ENCODE measurements at regions not wholly inside any gene's neighbourhood (a gene's known extent, or its start where the extent isn't known, plus 50 kb on each side); places are given as distances from the start of the nearest gene placed in this dataset.

DNA sequence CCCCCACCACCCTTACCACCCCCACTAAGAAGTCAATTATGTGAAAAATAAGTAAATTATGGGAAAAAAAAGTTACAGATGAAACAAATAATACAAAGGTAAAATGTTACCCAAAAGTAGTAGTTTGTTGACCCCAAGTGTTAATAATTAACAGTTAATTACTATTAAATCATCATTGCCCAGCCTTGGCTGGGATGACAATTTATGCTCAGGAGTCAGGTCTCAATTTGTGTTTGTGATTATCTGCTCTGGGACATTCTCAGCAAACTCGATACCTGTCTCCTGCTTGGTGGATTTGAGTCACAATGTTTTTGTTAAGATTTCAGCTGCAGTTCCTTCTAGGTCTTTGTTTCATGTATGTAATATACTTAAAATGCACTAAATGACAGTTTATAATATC lies 172.3 kb upstream of the IRX3 start:
- no peak for ATAC-seq
- Mint-ChIP-seq H3K9me3 (peaks cover 6% of the 10 kb centered on the region), H3K4me1 (ENCODE audit: low read depth in 2 of 2) (peaks cover 0 to 3% of the 10 kb centered on the region in 2 donors)

GRCh38 chr16:54456291-54456690 lies 169.7 kb upstream of the IRX3 start:
- no peak for ATAC-seq
- H3K27me3 Mint-ChIP-seq: peaks cover 7 to 13% of the 10 kb centered on the region in 2 donors
- H3K4me3 Mint-ChIP-seq: no peak overlapping the region
- H3K27ac Mint-ChIP-seq: no peak overlapping the region
- H3K4me1 Mint-ChIP-seq (ENCODE audit: low read depth in 2 of 2): peaks cover 0 to 3% of the 10 kb centered on the region in 2 donors
- H3K9me3 Mint-ChIP-seq: no peaks in the 10 kb centered on the region
- DNase-seq (ENCODE audit: low spot score): no peak
- H3K36me3 Mint-ChIP-seq: no peaks in the 10 kb centered on the region

More for the DNA sequence above, 172.3 kb upstream of the IRX3 start:
- Mint-ChIP-seq H3K4me3 (no peak overlapping the region), H3K27ac (no peak overlapping the region), H3K36me3 (no peaks in the 10 kb centered on the region), H3K27me3 (peaks cover 0 to 8% of the 10 kb centered on the region in 2 donors)
- DNase-seq (ENCODE audit: low spot score): no peak

DNA sequence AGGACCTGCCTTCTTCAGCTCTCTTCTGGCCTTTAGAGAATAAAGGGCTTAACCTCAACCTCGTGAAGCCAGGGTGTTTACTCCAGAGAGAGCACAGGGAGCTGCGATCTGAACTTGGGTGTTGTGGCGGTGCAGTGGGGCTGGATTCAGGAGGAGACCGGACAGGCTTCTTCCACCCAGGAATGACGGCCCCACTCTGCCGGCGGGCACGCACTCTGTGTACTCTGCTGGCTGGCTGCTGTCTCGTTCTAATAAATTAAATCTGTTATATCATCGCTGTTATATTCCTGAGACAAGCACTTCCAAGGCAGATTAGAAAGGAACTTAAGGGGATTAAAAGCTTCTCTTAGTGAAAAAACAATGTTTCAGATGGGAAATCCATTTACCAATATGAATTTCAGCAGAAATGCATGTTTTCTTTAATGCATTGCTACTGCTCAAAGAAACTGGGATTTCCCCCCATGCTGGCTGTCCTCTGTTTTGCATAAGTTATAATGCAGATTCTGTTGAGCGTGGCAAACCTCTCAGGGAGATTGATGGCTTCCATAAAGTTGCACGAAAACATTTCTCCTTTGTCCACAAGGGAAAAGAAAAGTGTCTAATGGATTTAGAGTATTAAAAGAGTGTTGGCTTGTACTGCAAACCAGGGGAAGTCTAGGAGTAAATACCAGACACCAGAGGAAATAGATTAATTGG lies 168.6 kb upstream of the IRX3 start:
- no peak overlapping the region for H3K27ac Mint-ChIP-seq
- H3K4me3 Mint-ChIP-seq: no peak overlapping the region
- H3K9me3 Mint-ChIP-seq: no peaks in the 10 kb centered on the region
- DNase-seq (ENCODE audit: low spot score) (no peak), ATAC-seq (no peak)
- peaks cover 0 to 3% of the 10 kb centered on the region in 2 donors for H3K4me1 Mint-ChIP-seq (ENCODE audit: low read depth in 2 of 2)
- peaks cover 13 to 20% of the 10 kb centered on the region in 2 donors for H3K27me3 Mint-ChIP-seq
- no peaks in the 10 kb centered on the region for H3K36me3 Mint-ChIP-seq

GRCh38 chr16:54454616-54455015 lies 168.0 kb upstream of the IRX3 start:
- ATAC-seq: no peak
- H3K9me3 Mint-ChIP-seq: no peaks in the 10 kb centered on the region
- no peak overlapping the region for H3K4me3 Mint-ChIP-seq
- peaks cover 14 to 20% of the 10 kb centered on the region in 2 donors for H3K27me3 Mint-ChIP-seq
- no peak overlapping the region for H3K27ac Mint-ChIP-seq
- peaks cover 0 to 3% of the 10 kb centered on the region in 2 donors for H3K4me1 Mint-ChIP-seq (ENCODE audit: low read depth in 2 of 2)
- no peak for DNase-seq (ENCODE audit: low spot score)
- no peaks in the 10 kb centered on the region for H3K36me3 Mint-ChIP-seq

DNA sequence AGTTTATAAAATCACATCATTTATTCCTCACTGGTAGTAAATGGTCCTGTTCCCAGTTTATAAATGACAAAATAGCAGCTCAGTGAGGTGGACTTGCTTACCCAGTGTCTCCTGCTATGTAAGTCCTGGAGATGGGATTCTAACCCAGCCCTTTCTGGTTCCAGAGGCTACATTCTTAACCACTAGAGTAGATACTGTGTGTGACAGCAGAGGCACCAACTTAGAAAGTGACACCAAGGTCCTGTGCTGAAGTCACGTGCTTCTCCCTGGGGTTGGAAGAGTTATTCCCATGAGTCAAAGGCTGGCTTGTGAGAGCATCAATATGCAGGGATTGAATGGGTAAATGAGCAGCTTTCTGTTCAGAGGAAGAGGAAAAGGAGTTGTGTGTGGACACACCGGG lies 167.3 kb upstream of the IRX3 start:
- DNase-seq (ENCODE audit: low spot score) (no peak), ATAC-seq (no peak)
- H3K27ac Mint-ChIP-seq: no peak overlapping the region
- H3K9me3 Mint-ChIP-seq: no peaks in the 10 kb centered on the region
- peaks cover 14 to 20% of the 10 kb centered on the region in 2 donors for H3K27me3 Mint-ChIP-seq
- H3K4me1 Mint-ChIP-seq (ENCODE audit: low read depth in 2 of 2): peaks cover 0 to 3% of the 10 kb centered on the region in 2 donors
- no peak overlapping the region for H3K4me3 Mint-ChIP-seq
- no peaks in the 10 kb centered on the region for H3K36me3 Mint-ChIP-seq

DNA sequence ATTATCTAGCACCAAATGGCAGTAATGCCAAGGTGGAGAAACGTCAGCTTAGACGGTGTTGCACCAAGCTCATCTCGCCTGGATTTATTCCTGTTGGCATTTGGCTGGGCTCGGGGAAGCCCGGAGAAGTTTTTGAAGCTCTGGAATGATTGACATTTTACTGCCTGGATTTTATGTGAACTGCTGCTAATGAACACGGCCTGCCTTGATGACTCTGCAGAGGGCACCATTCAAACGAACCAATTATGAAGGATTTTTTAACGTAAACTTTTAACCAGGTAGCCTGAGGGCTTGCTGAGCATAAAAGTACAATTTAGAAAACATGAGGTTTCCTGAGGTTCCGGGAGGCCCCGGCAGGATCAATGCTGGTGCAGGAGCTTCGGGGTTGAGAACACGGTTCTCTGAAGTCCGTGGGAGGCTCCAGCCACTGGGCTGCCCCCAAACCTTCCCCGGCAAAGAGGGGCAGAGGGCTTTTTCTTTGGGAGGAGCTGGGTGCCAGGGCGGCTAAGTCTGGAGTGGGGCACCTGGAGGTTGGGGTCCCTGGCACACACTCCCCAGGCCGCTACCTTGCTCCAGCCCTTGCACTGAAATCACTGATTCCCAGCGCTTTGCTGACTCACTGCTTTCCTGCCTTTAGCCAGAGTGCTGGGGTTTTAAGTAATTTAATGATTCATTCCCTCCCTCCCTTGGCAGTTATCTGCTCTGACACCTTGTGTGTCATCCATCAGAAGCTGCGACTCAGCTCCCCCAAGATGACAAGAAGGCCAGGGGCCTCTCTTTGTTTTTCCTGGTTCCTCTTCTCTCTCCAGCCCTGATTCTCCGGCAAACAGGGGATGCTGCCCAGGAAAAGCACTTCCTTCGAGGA lies 161.2 kb upstream of the IRX3 start:
- no peaks in the 10 kb centered on the region for H3K4me1 Mint-ChIP-seq (ENCODE audit: low read depth in 2 of 2)

DNA sequence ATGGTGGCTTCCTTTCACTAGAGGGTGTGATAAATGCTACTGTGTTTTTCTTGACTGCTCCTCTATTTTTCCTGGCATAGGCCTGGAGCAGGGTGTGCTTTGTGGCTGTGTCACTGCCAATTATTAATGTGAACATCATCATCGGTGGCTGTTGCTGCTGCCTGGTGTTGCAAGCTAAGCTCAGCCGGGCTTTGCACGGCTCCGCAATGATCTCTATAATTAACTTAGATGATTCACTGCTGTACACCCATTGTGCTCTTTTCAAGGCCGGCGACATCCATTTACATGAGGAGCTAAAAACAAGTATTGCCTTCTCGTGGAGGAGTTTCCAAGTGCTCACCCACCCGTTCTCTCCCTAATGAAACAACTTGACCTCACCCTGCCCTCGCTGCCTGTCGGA lies 160.1 kb upstream of the IRX3 start:
- Mint-ChIP-seq H3K27me3 (peaks cover 10 to 20% of the 10 kb centered on the region in 2 donors), H3K36me3 (no peaks in the 10 kb centered on the region), H3K4me3 (no peak overlapping the region), H3K4me1 (ENCODE audit: low read depth in 2 of 2) (no peaks in the 10 kb centered on the region), H3K27ac (no peak overlapping the region), H3K9me3 (no peaks in the 10 kb centered on the region)
- ATAC-seq (no peak), DNase-seq (ENCODE audit: low spot score) (no peak)

More for the DNA sequence above, 161.2 kb upstream of the IRX3 start:
- Mint-ChIP-seq H3K9me3 (no peaks in the 10 kb centered on the region), H3K36me3 (no peaks in the 10 kb centered on the region), H3K27me3 (peaks cover 12 to 24% of the 10 kb centered on the region in 2 donors), H3K27ac (no peak overlapping the region), H3K4me3 (no peak overlapping the region)
- ATAC-seq (no peak), DNase-seq (ENCODE audit: low spot score) (no peak)

DNA sequence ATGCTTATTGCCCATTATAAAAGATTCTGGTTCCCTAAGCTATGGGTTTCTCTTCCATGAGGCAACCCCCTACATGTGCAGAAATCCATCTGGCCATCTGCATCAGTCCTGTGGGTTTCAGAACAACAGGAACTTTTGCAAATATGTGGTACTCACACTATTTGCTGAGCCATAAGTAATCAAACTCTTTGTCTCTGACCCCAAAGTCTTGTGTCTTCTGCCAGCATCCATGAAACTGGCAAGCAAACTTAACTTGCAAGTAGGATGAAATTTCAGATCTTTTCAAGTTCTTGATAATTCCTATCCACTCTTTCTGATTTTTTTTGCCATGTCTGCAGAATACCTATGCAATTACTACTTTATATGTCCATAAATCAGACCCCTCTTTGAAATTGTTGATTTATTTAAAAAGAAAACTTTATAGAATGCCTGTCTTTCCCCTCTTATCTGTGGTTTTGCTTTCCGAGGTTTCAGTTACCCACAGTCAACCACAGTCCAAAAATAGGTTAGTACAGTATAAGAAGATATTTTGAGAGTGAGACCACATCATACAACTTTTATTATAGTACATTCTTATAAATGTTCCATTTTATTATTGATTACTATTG lies 158.4 kb upstream of the IRX3 start:
- H3K36me3 Mint-ChIP-seq: no peaks in the 10 kb centered on the region
- H3K4me3 Mint-ChIP-seq: no peak overlapping the region
- ATAC-seq (no peak), DNase-seq (ENCODE audit: low spot score) (no peak)
- H3K27me3 Mint-ChIP-seq: peaks cover 0 to 9% of the 10 kb centered on the region in 2 donors
- no peaks in the 10 kb centered on the region for H3K4me1 Mint-ChIP-seq (ENCODE audit: low read depth in 2 of 2)
- no peak overlapping the region for H3K27ac Mint-ChIP-seq
- no peaks in the 10 kb centered on the region for H3K9me3 Mint-ChIP-seq

GRCh38 chr16:54443839-54444238 lies 157.3 kb upstream of the IRX3 start:
- Mint-ChIP-seq H3K4me3 (no peak overlapping the region), H3K27ac (no peak overlapping the region), H3K36me3 (no peaks in the 10 kb centered on the region), H3K9me3 (peaks cover under 1% of the 10 kb centered on the region), H3K4me1 (ENCODE audit: low read depth in 2 of 2) (no peaks in the 10 kb centered on the region), H3K27me3 (peaks cover 8 to 11% of the 10 kb centered on the region in 2 donors)
- ATAC-seq (no peak), DNase-seq (ENCODE audit: low spot score) (no peak)

DNA sequence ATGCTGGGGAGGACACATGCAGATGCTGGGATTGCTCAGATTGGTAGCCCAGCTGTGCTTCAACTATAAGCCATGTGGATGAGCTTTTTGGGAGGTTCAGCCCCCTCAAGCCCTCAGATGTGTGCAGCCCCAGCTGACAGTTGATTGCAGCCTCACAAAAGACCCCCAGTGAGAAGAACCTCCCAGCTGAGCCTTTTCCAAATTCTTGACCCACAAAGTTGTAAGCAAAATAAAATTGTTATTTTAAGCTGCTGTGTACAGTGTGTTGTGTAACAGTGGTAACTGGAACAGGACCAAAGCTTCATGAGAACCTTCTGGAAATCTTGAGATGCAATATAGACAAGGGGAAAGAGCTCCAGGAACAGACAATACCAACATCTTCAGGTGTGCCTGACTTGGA lies 156.8 kb upstream of the IRX3 start:
- H3K27me3 Mint-ChIP-seq: peaks cover 13% of the 10 kb centered on the region in 2 donors
- no peaks in the 10 kb centered on the region for H3K4me1 Mint-ChIP-seq (ENCODE audit: low read depth in 2 of 2)
- no peak overlapping the region for H3K27ac Mint-ChIP-seq
- no peak for ATAC-seq
- H3K36me3 Mint-ChIP-seq: no peaks in the 10 kb centered on the region
- H3K9me3 Mint-ChIP-seq: peaks cover 3% of the 10 kb centered on the region
- no peak for DNase-seq (ENCODE audit: low spot score)
- no peak overlapping the region for H3K4me3 Mint-ChIP-seq

GRCh38 chr16:54442864-54443263 lies 156.3 kb upstream of the IRX3 start:
- Mint-ChIP-seq H3K27ac (no peak overlapping the region), H3K27me3 (peaks cover 11 to 18% of the 10 kb centered on the region in 2 donors), H3K4me3 (no peak overlapping the region), H3K4me1 (ENCODE audit: low read depth in 2 of 2) (no peaks in the 10 kb centered on the region), H3K9me3 (peaks cover 3% of the 10 kb centered on the region), H3K36me3 (no peaks in the 10 kb centered on the region)
- no peak for DNase-seq (ENCODE audit: low spot score)
- ATAC-seq: no peak

DNA sequence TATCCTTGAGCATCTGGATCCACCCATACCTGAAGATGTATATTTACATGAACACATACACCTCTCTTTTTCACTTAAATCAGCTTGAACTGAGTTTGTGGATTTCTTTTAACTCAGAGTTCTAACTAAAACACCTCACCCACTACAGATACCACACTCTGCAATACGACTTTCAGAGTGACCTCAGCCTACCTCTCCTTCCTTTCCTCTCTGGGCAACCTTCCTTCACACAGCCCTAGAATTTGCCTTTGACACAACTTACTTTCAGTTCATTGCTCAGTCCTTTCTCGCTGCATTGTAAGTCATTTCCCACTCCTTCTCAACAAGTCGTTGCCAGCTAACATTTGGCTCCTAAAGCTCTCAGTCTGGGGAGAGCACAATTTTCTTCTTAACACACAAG lies 151.9 kb upstream of the IRX3 start:
- peaks cover 3% of the 10 kb centered on the region for H3K9me3 Mint-ChIP-seq
- ATAC-seq (no peak), DNase-seq (ENCODE audit: low spot score) (no peak)
- H3K27ac Mint-ChIP-seq: no peak overlapping the region
- H3K36me3 Mint-ChIP-seq: no peaks in the 10 kb centered on the region
- no peak overlapping the region for H3K4me3 Mint-ChIP-seq
- H3K4me1 Mint-ChIP-seq (ENCODE audit: low read depth in 2 of 2): no peaks in the 10 kb centered on the region
- H3K27me3 Mint-ChIP-seq: peaks cover 11 to 32% of the 10 kb centered on the region in 2 donors

GRCh38 chr16:54437921-54438320 lies 151.3 kb upstream of the IRX3 start:
- H3K4me3 Mint-ChIP-seq: no peak overlapping the region
- peaks cover 3% of the 10 kb centered on the region for H3K9me3 Mint-ChIP-seq
- H3K4me1 Mint-ChIP-seq (ENCODE audit: low read depth in 2 of 2): no peaks in the 10 kb centered on the region
- no peaks in the 10 kb centered on the region for H3K36me3 Mint-ChIP-seq
- ATAC-seq: no peak
- H3K27ac Mint-ChIP-seq: no peak overlapping the region
- DNase-seq (ENCODE audit: low spot score): no peak
- peaks cover 12 to 32% of the 10 kb centered on the region in 2 donors for H3K27me3 Mint-ChIP-seq

- Mint-ChIP-seq H3K36me3 (no peaks in the 10 kb centered on the region), H3K9me3 (peaks cover 3% of the 10 kb centered on the region), H3K4me3 (no peak overlapping the region), H3K27me3 (peaks cover 12 to 32% of the 10 kb centered on the region in 2 donors), H3K27ac (no peak overlapping the region), H3K4me1 (ENCODE audit: low read depth in 2 of 2) (no peaks in the 10 kb centered on the region)
- DNase-seq (ENCODE audit: low spot score) (no peak), ATAC-seq (no peak)
These were observed 150.8 kb upstream of the IRX3 start for GRCh38 chr16:54437401-54437800.

Measured in natural killer cell treated with Interleukin-12 subunit alpha and Interleukin-12 subunit beta and Interleukin-15 and Interleukin-18, amount 100 ng/mL, for 72 hours (primary cell).